GM18519 (cell line): ENCODE measurements at regions not wholly inside any gene's neighbourhood (a gene's known extent, or its start where the extent isn't known, plus 50 kb on each side); places are given as distances from the start of the nearest gene placed in this dataset.
"Not testable (repeated sequence)": the region's sequence is repeated elsewhere in the genome, so short reads cannot be mapped to it uniquely, and the experiment has no call there.

ENCODE experiments used
- ATAC-seq: cut with Tn5 transposase; IDR thresholded peaks from one replicate; pipeline ENCODE4 v1.9.1; 2021; ENCODE audit warnings: mild to moderate bottlenecking, moderate library complexity; ENCODE audit not compliant: unreplicated experiment, low FRiP score

DNA sequence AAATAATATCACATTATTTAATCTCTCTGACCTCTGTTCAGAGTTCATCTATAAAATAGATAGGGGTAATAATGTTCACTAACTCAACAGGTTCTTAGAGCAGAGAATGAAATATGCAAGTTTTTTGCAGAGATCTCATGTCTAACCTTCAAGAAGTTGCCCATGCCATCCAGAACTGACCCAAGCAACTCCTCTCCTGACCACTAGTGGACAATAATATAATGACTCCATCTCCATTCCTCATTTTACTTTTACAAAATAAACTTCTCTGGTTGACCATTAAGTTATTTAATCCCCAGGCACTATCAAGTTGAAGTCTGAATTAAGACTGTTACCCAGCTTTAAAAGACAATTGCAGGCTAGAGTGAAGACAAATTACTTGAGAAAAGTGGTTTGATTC is 382.6 kb downstream of the KCNA4 start:
- no peak for ATAC-seq

DNA sequence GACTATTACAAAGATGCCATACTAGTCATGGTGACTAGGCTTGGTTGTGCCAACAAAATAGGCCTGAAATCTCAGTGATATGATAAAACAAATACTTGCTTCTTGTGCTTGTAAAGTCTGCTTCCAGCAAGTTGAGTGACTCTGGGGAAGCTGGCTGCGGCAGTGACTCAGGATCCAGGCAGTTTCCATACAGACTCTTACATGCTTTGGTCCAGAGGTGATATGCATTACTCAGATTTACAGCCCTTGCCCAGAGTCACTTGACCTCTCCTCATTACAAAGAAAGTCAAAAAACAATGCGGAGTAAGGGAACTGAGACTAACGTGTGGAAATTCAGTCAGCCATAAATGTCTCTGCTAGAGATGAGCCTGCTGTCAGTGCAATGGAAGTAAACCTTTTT is 387.5 kb downstream of the KCNA4 start:
- ATAC-seq, result no peak

GRCh38 chr11:29628609-29629008 is 388.2 kb downstream of the KCNA4 start:
- no peak for ATAC-seq

GRCh38 chr11:29627541-29627940 is 389.3 kb downstream of the KCNA4 start:
- ATAC-seq, result no peak

GRCh38 chr11:29623144-29623722 is 393.6 kb downstream of the KCNA4 start:
- ATAC-seq, result no peak

- no peak for ATAC-seq
Observed at GRCh38 chr11:29616611-29617010, 400.2 kb downstream of the KCNA4 start.

GRCh38 chr11:29612423-29612822 is 404.4 kb downstream of the KCNA4 start:
- no peak for ATAC-seq

GRCh38 chr11:29606330-29607031 is 410.3 kb downstream of the KCNA4 start:
- no peak for ATAC-seq

DNA sequence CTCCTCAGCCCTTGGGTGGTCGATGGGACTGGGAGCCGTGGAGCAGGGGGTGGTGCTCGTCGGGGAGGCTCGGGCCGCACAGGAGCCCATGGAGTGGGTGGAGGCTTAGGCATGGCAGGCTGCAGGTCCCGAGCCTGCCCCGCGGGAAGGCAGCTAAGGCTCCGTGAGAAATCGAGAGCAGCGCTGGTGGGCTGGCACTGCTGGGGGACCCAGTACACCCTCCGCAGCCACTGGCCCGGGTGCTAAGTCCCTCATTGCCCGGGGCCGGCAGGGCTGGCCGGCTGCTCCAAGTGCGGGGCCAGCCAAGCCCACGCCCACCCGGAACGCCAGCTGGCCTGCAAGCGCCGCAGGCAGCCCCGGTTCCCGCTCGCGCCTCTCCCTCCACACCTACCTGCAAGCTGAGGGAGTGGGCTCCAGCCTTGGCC is 416.7 kb downstream of the KCNA4 start:
- ATAC-seq, result not testable (repeated sequence)

DNA sequence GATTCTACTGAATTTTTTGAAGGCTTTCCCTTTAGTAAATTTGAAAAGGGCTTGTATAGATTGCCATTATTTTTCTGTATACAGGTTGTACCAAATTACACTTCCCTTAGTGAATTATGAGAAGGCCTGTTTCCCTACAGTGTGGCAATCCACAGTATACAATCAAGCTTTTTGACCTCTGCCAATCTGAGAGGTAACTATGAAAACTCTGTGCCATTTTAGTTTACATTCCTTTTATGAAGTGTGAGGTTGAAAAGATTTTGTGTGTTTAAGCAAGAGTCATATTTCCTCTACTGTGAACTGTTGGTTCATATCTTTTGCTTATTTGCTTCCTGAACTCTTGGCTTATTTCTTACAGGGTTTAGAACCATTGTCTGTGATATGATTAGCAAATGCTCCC is 432.5 kb downstream of the KCNA4 start:
- no peak for ATAC-seq

GRCh38 chr11:29578806-29579205 is 438.0 kb downstream of the KCNA4 start:
- ATAC-seq, result no peak

DNA sequence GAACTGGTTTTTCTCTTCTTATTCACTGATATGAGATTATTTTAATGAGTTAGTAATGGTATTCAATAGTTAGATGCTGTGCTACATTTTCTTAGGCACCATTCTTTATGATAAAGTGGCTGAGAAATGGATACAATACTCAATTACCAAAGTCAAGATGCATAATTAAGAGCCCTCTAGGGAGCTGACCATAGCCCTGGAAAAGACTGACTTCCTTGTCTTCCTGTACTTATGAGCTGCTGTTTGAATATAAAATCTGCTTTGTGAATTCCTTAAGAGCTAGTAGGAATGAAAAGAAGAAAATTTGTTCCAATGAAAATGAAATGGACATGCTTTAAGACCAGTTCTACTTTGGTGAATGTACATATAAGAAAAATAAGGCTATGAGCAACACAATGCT is 452.3 kb downstream of the KCNA4 start:
- ATAC-seq, result no peak

DNA sequence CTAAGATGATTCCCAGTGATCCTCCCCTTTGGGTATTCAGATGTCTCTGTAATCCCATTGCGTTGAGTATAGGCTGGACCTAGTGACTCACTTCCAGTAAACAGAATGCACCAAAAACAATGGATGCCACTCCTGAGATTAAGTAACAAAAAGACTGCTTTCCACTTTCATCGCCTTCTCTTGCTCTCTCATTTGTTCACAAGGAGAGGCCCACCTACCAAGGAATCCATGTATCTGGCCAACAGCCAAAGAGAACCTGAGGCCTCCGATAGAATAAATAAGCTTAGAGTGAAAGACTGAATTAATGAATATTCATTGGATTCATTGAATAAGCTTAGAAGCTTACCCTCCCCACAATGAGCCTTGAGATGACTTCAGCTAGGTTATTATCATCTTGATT is 454.6 kb downstream of the KCNA4 start:
- no peak for ATAC-seq

DNA sequence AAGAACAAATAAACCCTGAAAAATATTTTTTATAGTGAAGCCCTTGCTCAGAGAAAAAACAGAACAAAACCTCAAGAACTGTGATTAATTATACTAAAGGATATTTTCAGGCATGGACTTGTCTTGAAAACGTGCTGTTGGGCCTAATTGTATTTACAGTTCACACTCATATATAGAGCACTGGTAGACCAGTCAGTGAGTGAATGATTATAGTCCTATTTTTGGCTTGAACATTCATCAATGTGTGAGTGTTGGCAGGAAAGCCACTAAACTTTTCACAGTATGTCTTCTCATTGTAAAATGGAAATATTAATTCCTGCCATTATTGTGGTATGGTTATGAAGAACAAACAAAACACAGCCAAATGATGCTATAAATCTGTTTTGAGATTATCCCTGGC is 462.8 kb downstream of the KCNA4 start:
- ATAC-seq, result no peak

GRCh38 chr11:29538339-29539036 is 478.3 kb downstream of the KCNA4 start:
- ATAC-seq, result no peak

DNA sequence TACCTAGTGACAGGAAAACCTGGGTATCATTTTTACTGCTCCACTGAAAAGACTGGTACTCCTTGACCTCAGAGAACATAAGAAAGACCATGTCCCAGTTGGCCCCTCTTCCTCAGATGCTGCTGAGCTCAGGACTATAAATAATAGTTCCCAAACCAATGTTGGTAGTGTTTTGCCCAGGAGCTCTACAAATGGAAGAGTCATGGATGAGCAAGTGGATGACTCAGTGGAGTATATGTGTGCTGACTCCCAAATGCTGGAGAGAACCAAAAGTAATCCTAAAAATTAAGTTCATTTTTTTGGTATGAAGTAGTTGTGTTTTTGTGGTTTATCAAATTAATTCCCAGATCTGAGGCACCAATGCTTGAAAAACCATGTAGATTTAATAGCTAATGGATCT is 482.0 kb downstream of the KCNA4 start:
- ATAC-seq, result no peak

GRCh38 chr11:29530961-29531360 is 485.9 kb downstream of the KCNA4 start:
- no peak for ATAC-seq

GRCh38 chr11:29527391-29527936 is 489.4 kb downstream of the KCNA4 start:
- no peak for ATAC-seq

DNA sequence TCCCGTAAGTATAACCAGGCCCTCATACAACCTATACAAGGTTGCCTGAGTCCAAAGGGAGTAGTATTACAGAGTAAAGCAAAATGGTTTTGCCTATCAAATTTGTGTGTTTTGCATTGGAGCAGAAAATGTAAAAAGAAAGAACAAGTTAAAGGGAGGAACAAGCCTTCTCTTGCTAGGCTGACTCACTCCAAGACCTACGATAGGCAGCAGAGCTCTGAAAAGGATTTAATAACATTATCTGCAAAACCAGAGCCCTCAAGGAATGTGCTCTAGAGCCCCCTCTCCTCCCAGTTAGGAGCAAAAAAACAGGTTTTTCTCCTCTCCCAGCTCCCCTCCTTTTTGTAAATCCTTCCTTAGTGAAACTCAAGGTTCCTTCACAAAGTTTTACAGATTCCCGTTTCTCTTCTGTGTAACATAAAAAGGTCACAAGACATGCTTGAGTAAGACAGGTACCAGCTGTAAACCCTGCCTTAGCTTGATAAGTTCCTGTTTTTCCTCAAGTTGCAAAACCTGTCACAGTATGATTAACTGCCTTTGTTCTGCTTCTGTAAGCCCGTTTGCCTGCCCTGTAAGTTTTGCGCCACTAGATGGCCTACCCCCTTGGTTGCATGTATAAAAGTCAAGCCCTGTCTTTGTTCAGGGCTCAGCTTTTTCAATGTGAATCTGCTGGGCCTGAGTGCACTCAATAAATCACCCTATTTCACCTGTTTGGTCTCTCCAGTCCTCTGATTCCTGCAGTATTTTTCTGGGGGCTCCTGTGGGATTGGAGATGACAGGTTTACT is 498.2 kb downstream of the KCNA4 start:
- no peak for ATAC-seq

- no peak for ATAC-seq
Observed at GRCh38 chr11:29511394-29511793, 505.4 kb downstream of the KCNA4 start.

DNA sequence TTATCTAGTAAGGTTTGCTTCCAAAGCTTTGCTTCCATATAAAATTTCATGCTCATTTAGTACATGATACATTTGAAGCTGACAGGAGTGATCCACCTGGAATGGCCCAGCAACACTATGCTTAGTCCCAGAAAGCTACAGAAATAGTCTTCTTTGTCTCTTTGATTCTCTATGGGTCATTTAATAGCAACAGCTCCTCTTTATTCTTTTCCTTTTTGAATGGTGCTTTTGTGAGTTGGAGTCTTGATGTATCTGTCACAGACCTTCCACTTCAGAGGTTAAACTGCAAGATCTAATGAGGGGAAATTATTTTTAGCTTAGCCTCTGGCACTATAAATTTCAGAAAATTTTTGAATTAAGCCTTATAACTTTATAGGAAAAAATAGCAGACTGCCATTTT is 509.5 kb downstream of the KCNA4 start:
- ATAC-seq, result no peak
